IMR-90 (cell line): ENCODE measurements at regions not wholly inside any gene's neighbourhood (a gene's known extent, or its start where the extent isn't known, plus 50 kb on each side); places are given as distances from the start of the nearest gene placed in this dataset.

Experiments
- ATAC-seq: fragments of 200-7000 bp; cut with Tn5 transposase; 2 replicates; pipeline ENCODE4 v1.9.1; 2020; ENCODE audit warnings: low read depth, mild to moderate bottlenecking, moderate library complexity
- BruUV-seq: library from RNA; stranded (reverse); fragments of 400-500 nt; replicated peaks from 2 replicates; lab custom pipeline; 2021; lab: Mats Ljungman, UMichigan
- CTCF ChIA-PET: fragments of 300-600 bp; formaldehyde crosslinking; extraction: SDS; loops from one replicate; lab custom pipeline; 2021; ENCODE audit warnings: antibody characterized with exemption; lab: Yijun Ruan, JAX
- POLR2A ChIA-PET: fragments of 300-600 bp; sonication (Branson Sonifier 250); formaldehyde crosslinking; loops from one replicate; lab custom pipeline; 2022; ENCODE audit warnings: antibody characterized with exemption; ENCODE audit not compliant: unreplicated experiment; lab: Charles Lee
- DNase-seq: peaks from one replicate; pipeline ENCODE4 v3.0.0; 2013
- H2AFZ ChIP-seq: replicated peaks from 2 replicates; pipeline ENCODE3; 2013; ENCODE audit warnings: low read length, mild to moderate bottlenecking; ENCODE audit not compliant: poor library complexity
- H2AK5ac ChIP-seq: 2 replicates; pipeline ENCODE4 v1.6.1; 2013; ENCODE audit warnings: low read depth, low read length, inconsistent platforms
- H2AK9ac ChIP-seq: replicated peaks from 2 replicates; pipeline ENCODE3; 2013; ENCODE audit warnings: mild to moderate bottlenecking, low read depth, low read length, moderate library complexity; ENCODE audit not compliant: poor library complexity
- H2BK120ac ChIP-seq: 2 replicates; pipeline ENCODE4 v1.6.1; 2013; ENCODE audit warnings: low read depth, low read length, inconsistent platforms
- H2BK15ac ChIP-seq: 3 replicates; pipeline ENCODE4 v1.6.1; 2013; ENCODE audit warnings: low read depth, low read length, inconsistent platforms
- H2BK20ac ChIP-seq: 2 replicates; pipeline ENCODE4 v1.6.1; 2013; ENCODE audit warnings: low read depth, mild to moderate bottlenecking, inconsistent platforms, low read length, moderate library complexity
- H2BK5ac ChIP-seq: 2 replicates; pipeline ENCODE4 v1.6.1; 2013; ENCODE audit warnings: mild to moderate bottlenecking, low read depth, low read length, inconsistent platforms; ENCODE audit not compliant: poor library complexity, severe bottlenecking
- H3K14ac ChIP-seq: replicated peaks from 2 replicates; pipeline ENCODE4 v1.6.1; 2013; ENCODE audit warnings: low read depth, low read length, inconsistent platforms
- H3K18ac ChIP-seq: 2 replicates; pipeline ENCODE4 v1.6.1; 2013; ENCODE audit warnings: low read depth, low read length, control low read depth
- H3K23ac ChIP-seq: 2 replicates; pipeline ENCODE4 v1.6.1; 2013; ENCODE audit warnings: low read depth, low read length, inconsistent platforms
- H3K27ac ChIP-seq: 2 replicates; pipeline ENCODE4 v1.5.1; 2013; ENCODE audit warnings: mild to moderate bottlenecking, control low read depth, low read length; ENCODE audit not compliant: insufficient read depth
- H3K27me3 ChIP-seq: 2 replicates; pipeline ENCODE4 v1.6.1; 2013; ENCODE audit warnings: low read length; ENCODE audit not compliant: control insufficient read depth, insufficient read depth
- H3K36me3 ChIP-seq: 2 replicates; pipeline ENCODE4 v1.6.1; 2013; ENCODE audit warnings: low read length, mixed read lengths; ENCODE audit not compliant: control insufficient read depth, insufficient read depth
- H3K4ac ChIP-seq: 2 replicates; pipeline ENCODE4 v1.6.1; 2013; ENCODE audit warnings: low read depth, low read length, inconsistent platforms
- H3K4me1 ChIP-seq: 2 replicates; pipeline ENCODE4 v1.6.1; 2013; ENCODE audit warnings: low read length, mixed read lengths; ENCODE audit not compliant: control insufficient read depth, insufficient read depth
- H3K4me2 ChIP-seq: 2 replicates; pipeline ENCODE4 v1.6.1; 2013; ENCODE audit warnings: low read depth, mild to moderate bottlenecking, control low read depth, low read length, moderate library complexity
- H3K4me3 ChIP-seq: 2 replicates; pipeline ENCODE4 v1.5.1; 2013; ENCODE audit warnings: low read depth, mild to moderate bottlenecking, control low read depth, low read length, moderate library complexity; ENCODE audit not compliant: insufficient read depth
- H3K56ac ChIP-seq: 2 replicates; pipeline ENCODE4 v1.6.1; 2013; ENCODE audit warnings: low read length, inconsistent platforms; ENCODE audit not compliant: insufficient read depth; ENCODE audit errors: extremely low read depth
- H3K79me1 ChIP-seq, 2 experiments: 2 replicates each; pipeline ENCODE4 v1.6.1; 2013; ENCODE audit warnings: low read length in 2 of 2, inconsistent platforms in 1 of 2, low read depth in 1 of 2
- H3K9ac ChIP-seq: 2 replicates; pipeline ENCODE4 v1.6.1; 2013; ENCODE audit warnings: low read depth, low read length, control low read depth
- H3K9me1 ChIP-seq: 2 replicates; pipeline ENCODE4 v1.6.1; 2013; ENCODE audit warnings: low read length, inconsistent platforms; ENCODE audit not compliant: insufficient read depth
- H3K9me3 ChIP-seq: 2 replicates; pipeline ENCODE4 v1.6.1; 2013; ENCODE audit warnings: low read length; ENCODE audit not compliant: control insufficient read depth, insufficient read depth
- H4K20me1 ChIP-seq: 2 replicates; pipeline ENCODE4 v1.6.1; 2013; ENCODE audit warnings: low read length, inconsistent platforms; ENCODE audit not compliant: insufficient read depth
- H4K5ac ChIP-seq: 2 replicates; pipeline ENCODE4 v1.6.1; 2013; ENCODE audit warnings: mild to moderate bottlenecking, low read depth, low read length, control low read depth
- H4K8ac ChIP-seq, 2 experiments: 2 replicates each; pipeline ENCODE4 v1.6.1; 2013; ENCODE audit warnings: low read depth in 2 of 2, low read length in 2 of 2, control low read depth in 1 of 2, inconsistent platforms in 1 of 2
- H4K91ac ChIP-seq: 2 replicates; pipeline ENCODE4 v1.6.1; 2013; ENCODE audit warnings: low read depth, low read length, inconsistent platforms; ENCODE audit not compliant: insufficient read depth
- BHLHE40 ChIP-seq: fragments of 150-350 bp; IDR thresholded peaks from 2 replicates; pipeline ENCODE4 v1.6.1; 2016; ENCODE audit warnings: mild to moderate bottlenecking, low read depth, low read length
- CEBPB ChIP-seq: IDR thresholded peaks from 2 replicates; pipeline ENCODE4 v1.6.1; 2012; ENCODE audit warnings: low read depth, low read length, improper control_type of control experiment
- CHD1 ChIP-seq: IDR thresholded peaks from 2 replicates; pipeline ENCODE4 v1.6.1; 2012; ENCODE audit warnings: low read depth, low read length, improper control_type of control experiment
- ELK1 ChIP-seq: fragments of 150-350 bp; IDR thresholded peaks from 2 replicates; pipeline ENCODE4 v1.6.1; 2016; ENCODE audit warnings: low read depth, mild to moderate bottlenecking, low read length, moderate library complexity, borderline replicate concordance
- FOS ChIP-seq: fragments of 150-350 bp; IDR thresholded peaks from 2 replicates; pipeline ENCODE4 v1.6.1; 2016; ENCODE audit warnings: low read depth, low read length
- MAFK ChIP-seq: IDR thresholded peaks from 2 replicates; pipeline ENCODE4 v1.6.1; 2012; ENCODE audit warnings: low read depth, low read length, improper control_type of control experiment
- MAZ ChIP-seq: IDR thresholded peaks from 2 replicates; pipeline ENCODE4 v1.6.1; 2012; ENCODE audit warnings: low read depth, mild to moderate bottlenecking, low read length, improper control_type of control experiment, moderate library complexity, borderline replicate concordance
- MXI1 ChIP-seq: IDR thresholded peaks from 2 replicates; pipeline ENCODE4 v1.6.1; 2012; ENCODE audit warnings: low read depth, mild to moderate bottlenecking, low read length, moderate library complexity, borderline replicate concordance
- NFE2L2 ChIP-seq: fragments of 150-350 bp; IDR thresholded peaks from 2 replicates; pipeline ENCODE4 v1.6.1; 2016; ENCODE audit warnings: low read depth, mild to moderate bottlenecking, low read length
- POLR2A ChIP-seq: IDR thresholded peaks from 2 replicates; pipeline ENCODE4 v1.6.1; 2012; ENCODE audit warnings: mild to moderate bottlenecking, low read depth, low read length
- RAD21 ChIP-seq: IDR thresholded peaks from 2 replicates; pipeline ENCODE4 v1.6.1; 2012; ENCODE audit warnings: low read length, improper control_type of control experiment
- RCOR1 ChIP-seq: IDR thresholded peaks from 2 replicates; pipeline ENCODE4 v1.6.1; 2012; ENCODE audit warnings: mild to moderate bottlenecking, low read length, improper control_type of control experiment; ENCODE audit not compliant: insufficient replicate concordance
- RFX5 ChIP-seq: IDR thresholded peaks from 2 replicates; pipeline ENCODE4 v1.8.0; 2012; ENCODE audit warnings: low read depth, mild to moderate bottlenecking, low read length, moderate library complexity
- SMC3 ChIP-seq: fragments of 150-350 bp; IDR thresholded peaks from 2 replicates; pipeline ENCODE4 v1.6.1; 2016; ENCODE audit warnings: low read depth, mild to moderate bottlenecking, antibody characterized with exemption, low read length, moderate library complexity
- USF2 ChIP-seq: fragments of 150-350 bp; IDR thresholded peaks from 2 replicates; pipeline ENCODE4 v1.6.1; 2017; ENCODE audit warnings: mild to moderate bottlenecking, antibody characterized with exemption, low read length, low read depth
- WGBS, 2 experiments: methylation state at CpG; one replicate each; pipeline versions ENCODE4 v1.1.5 to v1.1.7; 2013; ENCODE audit warnings: missing lambda C conversion rate in 2 of 2; ENCODE audit not compliant: insufficient read length in 1 of 2; ENCODE audit errors: extremely low coverage in 2 of 2; 5-methylcytosine and 5-hydroxymethylcytosine counted together
- dilution Hi-C: fragments of 300-500 bp; cut with HindIII; formaldehyde crosslinking; loops from one replicate; pipeline ENCODE4 v1.14.3; 2018; ENCODE audit warnings: low sequenced_read_pairs; ENCODE audit not compliant: unreplicated experiment
- in situ Hi-C: fragments of 300-500 bp; cut with MboI; formaldehyde crosslinking; loops from 3 replicates; pipeline ENCODE4 v1.14.3; 2019; ENCODE audit warnings: low sequenced_read_pairs, inconsistent platforms, mixed read lengths
- intact Hi-C: fragments of 100-400 bp; cut with micrococcal nuclease; formaldehyde crosslinking; loops from 2 replicates; pipeline ENCODE4 v1.10.0; 2022
- TF ChIP-seq, protein P1 (sequence below): conservative IDR thresholded peaks from 2 replicates; pipeline ENCODE4 v1.5.1; 2012; ENCODE audit warnings: mild to moderate bottlenecking, low read depth, low read length, improper control_type of control experiment

- Histone ChIP-seq H3K9ac (no peak overlapping the region), H2AFZ (no peak overlapping the region), H3K27ac (no peak overlapping the region), H3K27me3 (no peaks in the 10 kb centered on the region), H3K4me3 (no peak overlapping the region), H2AK5ac (no peak overlapping the region), H3K9me3 (no peaks in the 10 kb centered on the region), H3K4me2 (no peak overlapping the region), H3K4ac (no peak overlapping the region), H2BK20ac (no peak overlapping the region), H3K23ac (no peak overlapping the region), H2BK15ac (no peak overlapping the region), H2AK9ac (no peak overlapping the region), H3K36me3 (no peaks in the 10 kb centered on the region), H3K9me1 (no peaks in the 10 kb centered on the region), H3K14ac (no peak overlapping the region), H3K79me1 (no peaks in the 10 kb centered on the region), H4K91ac (no peak overlapping the region), H2BK120ac (no peak overlapping the region), H4K5ac (no peak overlapping the region), H4K8ac (no peak overlapping the region), H2BK5ac (no peak overlapping the region), H3K18ac (no peak overlapping the region), H3K4me1 (peaks cover 4% of the 10 kb centered on the region), H3K56ac (no peak overlapping the region), H4K20me1 (no peaks in the 10 kb centered on the region)
- CTCF ChIA-PET = no interaction called here
- ATAC-seq (no peak), DNase-seq (no peak)
- dilution Hi-C loops = no loop called here
- WGBS, 2 experiments = no CpG with 5 or more reads among the region's 8 CpGs
- in situ Hi-C loops = no loop called here
- POLR2A ChIA-PET = no interaction called here
- TF ChIP-seq POLR2A (no peak), USF2 (no peak), CEBPB (no peak), RFX5 (no peak), MAZ (no peak), NFE2L2 (no peak), SMC3 (no peak), RAD21 (no peak), MXI1 (no peak), ELK1 (no peak), CHD1 (no peak), MAFK (no peak), FOS (no peak), RCOR1 (no peak), BHLHE40 (no peak)
- TF ChIP-seq, protein P1, sequence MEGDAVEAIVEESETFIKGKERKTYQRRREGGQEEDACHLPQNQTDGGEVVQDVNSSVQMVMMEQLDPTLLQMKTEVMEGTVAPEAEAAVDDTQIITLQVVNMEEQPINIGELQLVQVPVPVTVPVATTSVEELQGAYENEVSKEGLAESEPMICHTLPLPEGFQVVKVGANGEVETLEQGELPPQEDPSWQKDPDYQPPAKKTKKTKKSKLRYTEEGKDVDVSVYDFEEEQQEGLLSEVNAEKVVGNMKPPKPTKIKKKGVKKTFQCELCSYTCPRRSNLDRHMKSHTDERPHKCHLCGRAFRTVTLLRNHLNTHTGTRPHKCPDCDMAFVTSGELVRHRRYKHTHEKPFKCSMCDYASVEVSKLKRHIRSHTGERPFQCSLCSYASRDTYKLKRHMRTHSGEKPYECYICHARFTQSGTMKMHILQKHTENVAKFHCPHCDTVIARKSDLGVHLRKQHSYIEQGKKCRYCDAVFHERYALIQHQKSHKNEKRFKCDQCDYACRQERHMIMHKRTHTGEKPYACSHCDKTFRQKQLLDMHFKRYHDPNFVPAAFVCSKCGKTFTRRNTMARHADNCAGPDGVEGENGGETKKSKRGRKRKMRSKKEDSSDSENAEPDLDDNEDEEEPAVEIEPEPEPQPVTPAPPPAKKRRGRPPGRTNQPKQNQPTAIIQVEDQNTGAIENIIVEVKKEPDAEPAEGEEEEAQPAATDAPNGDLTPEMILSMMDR = no peak
- intact Hi-C loops = no loop called here
- no TSS peak for BruUV-seq
Observed at GRCh38 chr5:68534956-68535520, 319.5 kb downstream of the PIK3R1 start.
